ENCODE measurements at regions not wholly inside any gene's neighbourhood (a gene's known extent, or its start where the extent isn't known, plus 50 kb on each side); places are given as distances from the start of the nearest gene placed in this dataset.
A peak's percentile ranks its signal among the peaks of the same experiment; 100 is the strongest.
"Not testable (repeated sequence)": the region's sequence is repeated elsewhere in the genome, so short reads cannot be mapped to it uniquely, and the experiment has no call there.

DNA sequence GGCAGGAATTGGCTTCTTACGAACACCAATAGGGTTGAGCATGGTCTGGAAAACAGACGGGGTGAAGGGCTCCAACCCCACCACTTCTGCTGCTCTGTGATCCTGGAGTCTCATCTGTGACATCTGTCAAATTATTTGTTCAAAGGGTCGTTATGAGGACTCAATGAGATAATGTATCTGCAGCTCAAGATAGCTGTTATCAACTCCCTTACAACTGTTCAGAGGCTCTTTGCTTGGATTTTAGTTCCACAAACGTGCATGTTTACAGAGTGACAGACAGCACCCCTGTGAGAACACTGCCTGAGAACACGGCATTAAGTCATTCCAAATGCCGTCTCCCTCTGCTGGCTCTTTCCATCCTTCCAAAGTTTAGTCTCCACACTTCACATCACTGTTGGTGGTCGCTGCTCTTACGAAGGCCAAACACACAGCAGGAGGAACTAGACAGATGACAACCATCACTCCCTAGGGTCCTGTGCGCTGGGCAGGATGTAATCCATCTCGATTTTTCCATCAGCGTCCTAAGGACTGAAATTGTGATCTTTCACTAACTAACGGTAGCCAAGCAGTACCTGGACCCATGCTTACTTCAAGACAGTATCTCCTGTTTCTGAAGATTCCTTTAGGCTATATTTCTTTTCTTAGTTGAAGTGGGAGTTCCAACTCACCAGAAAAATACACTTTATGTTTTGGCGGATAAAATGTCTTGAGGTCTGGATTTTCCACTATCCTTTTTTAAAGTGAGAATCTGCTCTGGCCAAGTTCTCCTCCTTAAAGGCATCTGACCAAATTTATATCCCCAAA is 220.3 kb downstream of the ANAPC1 start:
- peak; percentile 10 for DNase-seq (ENCODE audit: low spot score)

DNA sequence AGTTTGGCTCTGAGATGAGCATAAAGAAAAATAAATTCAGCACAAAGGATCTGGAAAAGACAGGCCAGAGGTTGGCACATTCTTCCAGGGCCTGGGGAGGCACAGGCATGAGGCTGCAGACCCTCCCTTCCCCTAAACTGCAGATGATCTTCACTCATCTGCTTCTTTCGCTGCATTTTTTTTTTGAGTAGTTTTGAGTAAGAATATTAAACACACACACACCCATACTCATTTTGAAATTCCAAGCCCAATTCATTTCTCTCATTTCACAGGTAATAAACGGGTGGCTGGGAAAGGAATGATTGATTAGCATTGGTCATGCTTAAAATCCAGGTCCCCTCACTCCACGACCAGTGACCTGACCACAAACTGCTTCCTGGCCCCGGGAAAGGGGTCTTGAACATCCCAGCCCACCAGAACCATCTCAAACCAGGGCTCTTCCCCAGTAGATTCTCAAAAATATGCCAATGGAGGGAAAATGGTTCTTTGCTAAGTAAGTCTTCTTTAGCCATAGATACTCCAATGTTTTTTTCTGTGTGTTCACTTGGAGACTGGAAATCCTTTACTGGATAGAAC is 219.6 kb downstream of the ANAPC1 start:
- DNase-seq (ENCODE audit: low spot score) = no peak

DNA sequence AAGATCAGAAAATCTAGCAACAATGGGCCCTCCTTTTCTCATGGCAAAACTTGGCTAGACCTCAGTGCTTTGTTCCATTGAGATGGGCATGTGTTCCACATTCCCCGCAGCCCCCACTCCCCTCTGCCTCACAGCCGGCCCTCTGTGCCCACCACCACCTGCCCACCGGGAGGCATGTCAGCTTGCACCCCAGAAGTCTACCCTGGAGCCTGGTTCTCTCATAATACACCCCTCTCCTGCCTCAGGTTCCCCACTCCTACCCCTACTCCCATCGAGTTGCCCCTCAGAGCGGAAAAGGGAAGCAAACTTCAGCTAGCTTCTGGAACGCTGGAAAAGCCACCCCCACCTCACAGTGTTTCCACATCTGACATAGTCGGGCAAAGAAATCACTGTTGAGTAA is 219.0 kb downstream of the ANAPC1 start:
- DNase-seq (ENCODE audit: low spot score) = no peak

DNA sequence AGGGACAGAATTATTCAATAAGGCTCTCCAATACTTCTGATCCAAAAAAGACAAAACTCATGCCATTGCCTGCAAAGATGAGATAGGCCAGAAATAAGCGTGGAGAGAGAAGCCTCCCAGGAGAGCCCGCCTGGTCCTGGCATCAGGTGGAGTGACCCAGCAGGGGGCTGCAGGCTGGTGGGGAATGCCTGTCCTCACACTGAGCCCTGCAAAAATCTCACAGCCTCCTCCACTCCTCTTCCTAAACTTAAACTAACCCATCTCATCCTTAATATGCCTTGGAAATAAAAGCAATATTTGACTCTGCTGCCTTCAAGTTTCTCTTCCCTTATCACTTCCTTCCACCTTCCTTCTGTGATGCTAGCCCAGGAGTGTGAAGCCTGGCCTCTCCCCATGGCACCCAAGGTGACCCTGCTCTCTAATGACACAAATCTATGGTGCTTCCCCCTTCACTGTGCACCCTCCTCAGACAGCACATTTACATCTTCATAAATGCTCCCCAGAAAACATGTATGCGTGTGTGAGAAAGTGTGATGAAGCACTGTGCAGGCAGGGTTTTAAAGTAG is 218.4 kb downstream of the ANAPC1 start:
- DNase-seq (ENCODE audit: low spot score) = no peak

DNA sequence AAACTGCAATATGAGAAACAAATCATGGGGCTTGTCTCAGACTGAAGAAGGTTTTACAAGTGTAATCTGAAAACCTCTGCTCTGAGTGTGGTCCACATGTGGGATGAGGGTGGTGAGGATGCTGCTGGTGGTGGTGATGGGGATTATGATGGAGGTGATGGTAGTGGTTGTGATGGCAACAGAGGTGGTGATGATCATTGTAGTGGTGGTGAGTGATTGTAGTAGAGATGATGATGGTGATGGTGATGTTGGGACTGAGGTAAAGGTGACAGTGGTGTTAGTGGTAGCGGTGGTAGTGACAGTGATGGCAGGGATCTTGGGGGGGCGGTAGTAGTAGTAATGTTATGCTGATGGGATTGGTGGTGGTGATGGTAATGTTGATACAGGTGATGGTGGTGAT is 217.8 kb downstream of the ANAPC1 start:
- no peak for DNase-seq (ENCODE audit: low spot score)

DNA sequence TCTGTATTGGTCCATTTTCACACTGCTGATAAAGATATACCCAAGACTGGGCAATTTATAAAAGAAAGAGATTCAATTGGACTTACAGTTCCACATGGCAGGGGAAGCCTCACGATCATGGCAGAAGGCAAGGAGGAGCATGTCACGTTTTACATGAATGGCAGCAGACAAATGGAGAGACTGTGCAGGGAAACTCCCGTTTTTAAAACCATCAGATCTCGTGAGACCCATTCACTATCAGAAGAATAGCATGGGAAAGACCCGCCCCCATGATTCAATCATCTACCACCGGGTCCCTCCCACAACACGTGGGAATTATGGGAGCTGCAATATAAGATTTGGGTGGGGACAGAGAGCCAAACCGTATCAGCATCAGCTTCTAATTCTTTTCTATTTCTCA is 217.0 kb downstream of the ANAPC1 start:
- no peak for DNase-seq (ENCODE audit: low spot score)

DNA sequence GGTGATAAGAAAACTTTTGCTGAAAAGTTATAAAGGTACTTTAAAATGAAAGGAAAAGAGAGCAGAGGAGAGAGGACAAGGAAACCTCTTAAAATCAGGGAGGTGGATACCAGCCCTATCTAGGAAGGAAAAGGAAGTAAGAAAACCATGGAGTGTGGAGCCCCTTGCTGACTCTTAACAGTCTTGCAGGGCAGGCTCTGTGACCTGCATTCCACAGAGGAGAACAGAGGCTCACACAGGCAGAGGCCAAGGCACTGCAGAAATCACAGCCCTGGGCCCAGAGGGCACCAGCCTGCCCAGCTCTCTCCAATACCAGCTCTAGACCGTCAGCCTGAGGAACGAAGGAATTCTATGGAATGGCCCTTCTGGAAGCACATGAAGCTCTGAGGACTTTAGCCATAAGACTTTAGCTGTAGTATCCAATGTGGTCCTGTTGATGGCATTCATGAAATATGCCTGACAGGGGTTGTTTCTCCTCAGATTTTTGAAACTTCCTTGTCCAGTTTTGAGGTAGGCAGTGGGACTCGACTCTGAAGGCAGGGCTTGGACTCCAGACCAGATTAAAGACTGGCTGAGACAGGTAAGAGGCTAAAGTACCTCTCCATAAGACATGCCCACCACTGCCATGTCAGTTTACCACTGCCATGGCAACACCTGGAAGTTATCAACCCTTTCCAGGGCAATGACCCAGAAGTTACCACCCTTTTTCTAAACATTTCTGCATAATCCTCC is 216.3 kb downstream of the ANAPC1 start:
- DNase-seq (ENCODE audit: low spot score) = no peak

DNA sequence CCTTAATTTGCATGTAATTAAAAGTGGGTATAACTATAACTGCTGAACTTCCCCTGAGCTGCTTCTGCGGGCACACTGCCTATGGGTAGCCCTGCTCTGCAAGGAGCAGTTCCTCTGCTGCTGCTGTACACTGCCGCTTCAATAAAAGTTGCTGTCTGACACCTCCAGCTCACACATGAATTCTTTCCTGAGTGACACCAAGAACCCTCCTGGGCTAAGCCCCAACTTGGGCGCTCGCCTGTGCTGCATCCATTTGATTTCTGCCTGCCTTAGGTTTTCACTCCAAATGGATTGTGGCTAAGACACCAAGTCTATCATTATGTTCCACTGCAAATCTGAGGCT is 215.7 kb downstream of the ANAPC1 start:
- no peak for DNase-seq (ENCODE audit: low spot score)

DNA sequence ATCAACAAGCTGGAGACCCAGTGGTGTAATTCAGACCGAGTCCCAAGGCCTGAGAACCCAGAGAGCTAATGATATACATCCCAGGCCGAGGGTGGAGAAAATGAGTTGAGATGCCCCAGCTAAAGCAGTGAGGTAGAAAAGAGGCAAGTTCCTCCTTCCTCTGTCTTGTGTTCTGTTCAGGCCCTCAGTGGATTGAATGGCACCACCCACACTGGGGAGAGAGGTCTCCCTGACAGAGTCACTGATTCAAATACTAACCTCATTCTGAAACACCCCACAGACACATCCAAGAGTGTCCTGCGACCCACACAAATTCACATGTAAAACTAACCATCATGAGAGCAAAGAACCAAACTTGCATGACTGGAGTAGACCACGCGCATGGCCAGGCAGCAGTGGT is 215.3 kb downstream of the ANAPC1 start:
- DNase-seq (ENCODE audit: low spot score) = no peak

DNA sequence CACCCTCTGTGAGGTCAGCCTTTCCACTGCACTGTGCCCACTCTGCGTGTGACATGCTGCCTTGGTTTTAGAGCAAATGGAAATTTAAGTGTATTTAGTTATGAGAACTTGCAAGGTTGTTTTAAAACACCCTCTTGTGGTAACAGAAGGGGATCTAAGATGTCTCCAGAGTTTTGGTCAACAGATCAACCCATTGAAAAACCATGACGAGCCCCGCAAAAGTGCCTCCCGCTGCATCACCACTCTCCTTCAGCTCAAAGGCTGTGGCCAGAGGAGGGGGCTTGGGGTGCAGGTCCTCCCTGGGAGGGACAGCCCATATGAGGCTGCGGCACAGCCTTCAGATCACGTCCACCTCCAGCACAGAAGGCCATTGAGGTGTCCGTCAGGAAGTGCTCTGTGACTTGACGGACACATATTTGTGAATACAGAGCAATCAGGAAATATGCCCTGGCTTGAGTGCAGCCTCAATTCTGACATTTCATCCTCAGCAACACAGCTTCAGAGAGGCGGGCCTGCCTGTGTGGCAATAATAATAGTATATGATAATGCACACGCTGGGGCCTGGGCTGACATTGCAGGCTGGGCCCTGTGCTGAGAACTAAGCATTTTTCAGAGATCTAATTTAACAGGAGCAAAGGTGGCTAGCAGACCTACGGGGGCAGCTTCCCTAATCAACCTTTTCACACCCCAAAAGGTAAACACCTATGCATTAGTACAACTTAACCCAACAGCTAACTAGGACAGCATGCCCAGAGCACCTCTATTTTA is 213.9 kb downstream of the ANAPC1 start:
- DNase-seq (ENCODE audit: low spot score) = no peak

DNA sequence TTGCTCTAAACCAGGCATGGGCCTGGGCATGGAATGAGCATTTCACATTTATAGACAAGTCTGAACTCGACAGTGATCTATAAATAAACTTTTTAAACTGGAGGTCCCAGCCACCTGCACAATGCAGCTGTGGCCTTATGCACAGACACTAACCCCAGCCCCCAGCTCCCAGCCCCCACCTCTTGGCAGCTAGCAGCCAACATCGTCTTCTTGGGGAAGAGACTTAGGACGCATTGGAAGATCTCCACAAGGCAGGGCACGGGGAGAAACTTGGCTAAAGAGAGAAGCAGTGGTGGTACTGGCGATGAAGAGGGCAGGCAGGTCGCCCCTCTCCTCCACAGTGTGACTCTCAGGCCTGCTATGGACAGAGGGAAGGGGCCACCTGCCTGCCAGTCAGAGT is 213.2 kb downstream of the ANAPC1 start:
- no peak for DNase-seq (ENCODE audit: low spot score)

DNA sequence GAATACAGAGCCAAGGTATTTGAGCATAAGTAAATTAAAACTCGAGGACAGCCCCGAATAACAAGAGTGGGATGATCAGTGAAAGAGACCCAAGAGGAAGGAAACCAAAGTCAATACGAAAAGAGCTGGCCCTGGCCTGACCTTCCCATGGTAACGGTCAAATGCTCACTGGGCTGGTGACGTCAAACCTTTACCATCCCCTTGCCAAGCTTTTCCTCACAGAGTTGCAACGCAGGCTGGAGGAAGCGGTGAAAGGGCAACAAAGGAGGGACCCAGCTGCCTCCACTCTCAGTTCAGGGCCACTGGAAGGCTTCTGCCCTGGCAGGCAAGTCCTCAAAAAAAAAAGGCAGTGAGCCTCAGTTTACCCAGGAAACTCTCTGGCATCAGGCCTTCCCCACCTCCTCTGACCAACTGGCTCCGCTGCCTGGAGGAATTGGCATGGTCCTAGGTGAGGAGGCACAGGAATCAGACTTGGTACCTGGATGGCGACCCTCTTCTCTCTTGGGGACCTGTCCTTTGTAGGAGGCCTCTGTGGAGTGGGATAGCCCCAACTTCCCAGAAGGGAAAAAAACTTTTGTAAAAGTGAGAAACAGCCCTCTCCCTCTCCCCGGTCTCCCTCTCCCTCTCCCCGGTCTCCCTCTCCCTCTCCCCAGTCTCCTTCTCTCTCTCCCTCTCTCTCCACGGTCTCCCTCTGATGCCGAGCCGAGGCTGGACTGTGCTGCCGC is 212.4 kb downstream of the ANAPC1 start:
- no peak for DNase-seq (ENCODE audit: low spot score)

DNA sequence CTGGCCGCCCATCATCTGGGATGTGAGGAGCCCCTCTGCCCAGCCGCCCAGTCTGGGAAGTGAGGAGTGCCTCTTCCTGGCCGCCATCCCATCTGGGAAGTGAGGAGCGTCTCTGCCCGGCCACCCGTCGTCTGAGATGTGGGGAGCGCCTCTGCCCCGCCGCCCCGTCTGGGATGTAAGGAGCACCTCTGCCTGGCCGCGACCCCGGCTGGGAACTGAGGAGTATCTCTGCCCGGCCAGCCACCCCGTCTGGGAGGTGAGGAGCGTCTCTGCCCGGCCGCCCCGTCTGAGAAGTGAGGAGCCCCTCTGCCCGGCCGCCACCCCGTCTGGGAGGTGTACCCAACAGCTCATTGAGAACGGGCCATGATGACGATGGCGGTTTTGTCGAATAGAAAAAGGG is 211.4 kb downstream of the ANAPC1 start:
- DNase-seq (ENCODE audit: low spot score) = not testable (repeated sequence)

DNA sequence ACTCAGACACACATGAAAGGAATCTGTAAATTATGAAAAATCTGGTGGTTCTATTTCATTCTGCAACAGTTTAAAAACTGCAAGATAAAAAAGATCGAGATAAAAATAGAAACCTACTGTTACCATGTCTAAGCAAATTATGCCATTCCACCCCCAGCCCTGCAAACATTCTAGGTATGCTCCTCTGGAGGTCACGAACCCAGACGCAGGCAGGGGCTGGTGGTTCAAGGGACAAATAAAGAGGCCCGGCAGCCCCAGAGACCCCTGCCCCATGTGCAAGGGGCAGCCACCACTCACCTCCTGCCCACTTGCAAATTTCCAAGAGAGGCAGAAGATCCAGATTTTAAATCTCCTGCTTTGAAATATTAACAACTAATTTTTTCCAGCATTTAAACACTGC is 210.5 kb downstream of the ANAPC1 start:
- no peak for DNase-seq (ENCODE audit: low spot score)

DNA sequence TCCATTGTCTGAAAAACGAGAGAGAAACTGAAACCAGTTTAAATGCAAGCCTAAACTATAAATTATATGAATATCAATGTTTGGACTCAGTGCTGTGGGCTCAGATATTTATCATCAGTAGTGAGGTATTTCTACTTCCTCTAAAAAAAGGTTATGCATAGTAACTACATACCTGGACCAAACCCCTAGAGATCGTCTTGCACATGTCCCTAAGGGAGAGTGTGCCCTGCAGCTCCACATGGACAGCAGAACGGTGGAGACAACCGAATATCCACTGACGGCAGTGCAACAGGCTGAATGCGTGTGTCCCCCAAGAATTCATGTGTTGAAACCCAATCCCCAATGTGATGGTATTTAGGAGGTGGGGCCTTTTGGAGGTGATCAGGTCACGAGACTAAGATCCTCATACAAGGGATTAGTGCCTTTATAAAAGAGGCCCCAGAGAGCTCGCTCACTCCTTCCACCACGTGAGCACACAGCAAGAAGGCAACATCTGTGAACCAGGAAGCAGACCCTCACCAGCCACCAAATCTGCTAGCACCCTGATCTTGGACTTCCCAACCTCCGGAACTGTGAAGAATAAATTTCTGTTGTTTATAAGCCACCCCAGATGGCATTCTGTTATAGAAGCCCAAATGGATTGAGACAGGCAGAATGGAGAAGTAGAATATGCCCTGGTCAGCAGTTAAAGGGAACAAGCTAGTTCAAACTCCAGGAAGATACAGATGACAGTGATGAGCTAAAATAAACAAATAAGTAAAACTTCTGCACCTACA is 208.4 kb downstream of the ANAPC1 start:
- no peak for DNase-seq (ENCODE audit: low spot score)

DNA sequence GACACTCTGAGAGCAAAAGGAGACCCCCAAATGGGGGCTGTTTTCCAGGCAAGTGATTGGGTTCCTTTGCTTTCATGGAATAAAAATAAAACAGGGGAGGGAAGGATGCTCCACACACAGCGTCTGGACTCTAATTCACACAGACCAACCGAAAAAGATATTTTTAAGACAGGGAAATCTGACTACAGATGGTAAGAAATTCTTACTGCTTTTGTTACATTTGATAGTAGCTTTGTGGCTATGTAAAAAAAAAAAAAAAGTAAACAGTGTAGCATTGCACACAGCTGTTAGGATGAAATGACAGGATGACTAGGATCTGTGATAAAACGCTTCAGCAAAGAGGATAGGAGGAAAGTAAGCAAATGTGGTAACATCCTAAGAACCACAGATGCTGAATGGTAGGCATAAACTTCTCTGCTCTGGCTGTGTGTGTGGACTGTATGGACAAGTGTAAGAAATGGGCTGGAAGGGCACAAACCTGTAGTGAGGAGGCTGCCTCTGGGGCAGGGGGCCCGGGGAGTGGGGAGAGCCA is 207.6 kb downstream of the ANAPC1 start:
- DNase-seq (ENCODE audit: low spot score) = no peak

DNA sequence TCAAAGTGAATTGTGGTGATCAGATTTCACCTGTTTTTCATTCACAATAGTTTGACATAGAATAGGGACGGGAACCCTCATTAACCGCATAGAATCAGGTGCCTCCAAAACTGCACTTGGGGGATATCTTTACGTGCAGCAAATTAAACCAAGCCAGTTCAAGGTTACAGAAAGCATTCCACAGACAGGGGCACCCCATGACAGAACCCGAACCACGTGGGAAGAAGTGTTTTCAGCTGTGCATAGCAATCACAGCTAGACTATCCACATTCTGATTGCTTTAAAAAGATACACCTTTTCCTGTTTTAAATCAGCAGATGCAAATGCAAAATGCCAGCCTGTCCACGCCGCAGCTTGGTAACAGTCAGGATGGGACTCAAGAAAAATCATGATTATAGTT is 205.8 kb downstream of the ANAPC1 start:
- no peak for DNase-seq (ENCODE audit: low spot score)

DNA sequence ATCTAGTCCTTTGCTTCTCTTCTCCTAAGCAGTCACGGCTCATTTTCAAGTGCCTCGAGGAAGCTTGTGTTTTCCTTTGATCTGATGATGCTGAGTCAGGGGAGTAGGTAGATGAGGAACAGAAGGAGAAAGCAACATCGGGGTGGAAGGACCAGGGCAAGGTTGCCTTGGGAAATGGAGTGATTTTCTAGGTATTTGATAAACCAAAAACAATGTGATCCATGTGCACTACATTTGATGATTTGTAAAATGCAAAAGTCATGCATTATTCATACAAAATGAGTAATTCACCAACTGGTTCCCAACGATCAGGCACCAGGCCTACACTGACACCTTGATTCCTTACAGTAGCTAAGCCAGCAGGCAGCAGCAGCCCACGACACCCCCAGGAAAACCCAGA is 205.3 kb downstream of the ANAPC1 start:
- no peak for DNase-seq (ENCODE audit: low spot score)

DNA sequence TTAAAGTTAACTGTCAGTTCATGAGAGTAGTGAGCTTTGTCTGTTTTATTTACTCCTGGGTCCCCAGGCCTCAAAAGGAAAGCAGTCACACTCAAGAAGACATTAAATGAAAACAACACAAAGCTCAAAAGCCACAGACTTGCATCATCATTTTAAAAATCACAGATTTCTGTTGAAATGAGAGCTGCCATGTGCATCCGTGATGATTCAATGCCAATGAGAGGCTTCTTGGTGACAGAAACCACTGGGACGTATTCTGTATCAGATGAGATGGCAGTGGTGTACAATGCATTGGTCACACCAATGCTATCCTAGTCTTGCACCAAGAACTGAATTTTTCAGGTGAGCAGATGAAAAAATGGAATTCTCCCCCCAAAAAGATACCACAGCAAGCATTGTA is 204.8 kb downstream of the ANAPC1 start:
- no peak for DNase-seq (ENCODE audit: low spot score)

DNA sequence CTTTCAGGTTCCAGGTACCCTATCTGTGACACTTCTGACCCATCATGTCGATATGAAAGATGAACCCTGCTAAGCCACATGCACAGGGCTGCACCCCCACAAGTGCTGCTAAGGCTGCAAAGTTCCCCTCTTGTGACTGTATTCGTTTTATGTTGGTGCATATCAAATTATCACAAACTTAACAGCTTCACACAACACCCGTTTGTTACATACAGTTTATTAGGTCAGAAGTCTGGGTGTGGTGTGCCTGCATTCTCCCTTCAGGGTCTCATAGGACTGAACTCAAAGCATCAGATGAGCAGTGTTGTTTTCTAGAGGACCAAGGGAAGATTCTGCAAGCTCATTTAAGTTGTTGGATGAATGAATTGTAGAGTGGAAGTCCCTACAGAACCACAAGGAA is 199.4 kb downstream of the ANAPC1 start:
- no peak for DNase-seq (ENCODE audit: low spot score)

Data from SK-N-DZ (cell line).